NOMO-1 (cell line): ENCODE measurements at regions not wholly inside any gene's neighbourhood (a gene's known extent, or its start where the extent isn't known, plus 50 kb on each side); places are given as distances from the start of the nearest gene placed in this dataset.

Experiments
- DNase-seq, 2 experiments: peaks; one replicate each; lab custom pipeline; 2025; ENCODE audit not compliant: unreplicated experiment in 2 of 2; lab: John Stamatoyannopoulos, UW

GRCh38 chr2:4134551-4135550 is 431.5 kb downstream of the DCDC2C start:
- peak; percentile 56 to 85 for DNase-seq

GRCh38 chr2:4135765-4136164 is 432.4 kb downstream of the DCDC2C start:
- no peak for DNase-seq

- DNase-seq = no peak
Measured at GRCh38 chr2:4139316-4139715, 435.9 kb downstream of the DCDC2C start.

DNA sequence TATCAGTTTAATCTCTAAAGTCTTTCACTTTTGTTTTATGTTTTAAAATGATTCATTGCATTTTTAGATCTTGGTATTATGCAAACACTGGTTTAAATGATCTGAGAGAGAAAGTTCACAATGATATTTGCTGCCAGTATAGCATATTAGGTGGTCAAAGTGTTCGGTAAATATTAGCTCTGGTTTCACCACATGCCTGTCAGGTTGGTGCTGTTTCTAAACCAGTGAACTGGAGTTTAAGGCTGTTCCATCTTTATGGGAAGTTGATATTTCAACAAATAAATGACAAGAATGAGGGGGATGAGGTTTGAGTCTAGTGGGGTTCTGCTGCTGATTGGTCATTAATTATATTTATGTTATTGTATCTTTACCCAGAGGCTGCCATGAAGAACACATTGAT is 436.4 kb downstream of the DCDC2C start:
- no peak for DNase-seq

- DNase-seq = no peak
Measured at GRCh38 chr2:4140281-4140970, 437.1 kb downstream of the DCDC2C start.

GRCh38 chr2:4144731-4145130 is 441.4 kb downstream of the DCDC2C start:
- no peak for DNase-seq

GRCh38 chr2:4151521-4151920 is 448.1 kb downstream of the DCDC2C start:
- DNase-seq = no peak

GRCh38 chr2:4152051-4152450 is 448.7 kb downstream of the DCDC2C start:
- no peak for DNase-seq

GRCh38 chr2:4168834-4169233 is 465.5 kb downstream of the DCDC2C start:
- DNase-seq = no peak

DNA sequence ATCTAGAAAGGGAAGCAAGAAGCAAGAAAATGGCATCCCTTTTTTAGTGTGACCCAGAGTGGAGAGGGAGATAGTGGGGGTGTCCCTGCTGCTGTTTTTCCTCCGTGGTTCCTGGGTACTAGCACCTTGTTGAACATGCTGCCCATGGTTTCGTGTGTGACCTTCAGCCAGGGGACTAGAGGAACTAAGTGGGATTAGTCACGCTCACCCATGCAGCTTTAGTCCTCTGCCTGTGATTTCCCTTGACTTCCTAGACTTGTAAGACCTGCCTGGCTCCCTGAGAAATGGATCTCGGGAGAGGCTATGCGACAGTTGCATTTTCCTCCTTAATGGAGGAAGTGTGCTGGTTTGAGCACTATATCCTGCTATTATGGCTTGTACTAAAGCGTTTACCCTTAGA is 471.4 kb downstream of the DCDC2C start:
- no peak for DNase-seq

- no peak for DNase-seq
Measured at GRCh38 chr2:4175343-4175742, 472.0 kb downstream of the DCDC2C start.

DNA sequence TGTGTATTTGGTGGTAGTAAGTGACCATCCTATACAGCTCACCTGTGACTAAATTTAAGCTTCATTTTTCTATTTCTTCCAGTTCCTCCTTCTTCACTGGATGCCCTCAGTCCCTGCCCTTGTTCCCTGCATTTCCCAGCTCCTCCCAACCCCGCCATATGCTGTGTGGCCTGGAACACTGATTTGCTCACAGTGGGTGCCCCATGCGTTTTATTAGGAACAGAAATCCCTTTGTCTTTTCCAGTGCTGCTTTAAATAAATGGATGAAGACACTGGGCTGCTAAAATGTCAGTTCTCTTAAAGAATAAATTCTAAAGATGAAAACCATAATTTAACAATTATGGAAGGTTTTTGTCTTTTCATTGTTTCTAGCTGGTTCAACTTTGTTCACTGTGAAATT is 477.3 kb downstream of the DCDC2C start:
- DNase-seq = no peak

DNA sequence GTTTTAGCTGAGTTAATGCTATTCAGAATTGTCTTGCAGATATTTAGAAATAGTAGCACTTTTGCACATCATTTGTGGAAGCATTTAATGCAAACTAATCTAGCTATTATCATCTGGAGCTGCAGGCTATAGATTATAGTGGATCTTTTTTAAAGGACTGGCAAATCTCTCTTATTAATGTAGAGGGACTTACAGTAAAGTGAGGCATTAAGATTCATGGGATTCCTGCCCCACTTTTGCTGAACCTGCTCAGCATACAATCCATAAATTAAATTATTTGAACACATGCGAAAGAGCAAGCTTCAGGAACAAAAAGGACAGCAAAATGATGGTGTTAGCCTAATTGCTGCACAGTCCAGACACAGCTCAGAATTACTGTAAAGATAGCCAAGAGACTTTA is 477.7 kb downstream of the DCDC2C start:
- DNase-seq = no peak

- DNase-seq = no peak
Measured at GRCh38 chr2:4188561-4188960, 485.2 kb downstream of the DCDC2C start.

- no peak for DNase-seq
Measured at GRCh38 chr2:4190548-4190947, 487.2 kb downstream of the DCDC2C start.

DNA sequence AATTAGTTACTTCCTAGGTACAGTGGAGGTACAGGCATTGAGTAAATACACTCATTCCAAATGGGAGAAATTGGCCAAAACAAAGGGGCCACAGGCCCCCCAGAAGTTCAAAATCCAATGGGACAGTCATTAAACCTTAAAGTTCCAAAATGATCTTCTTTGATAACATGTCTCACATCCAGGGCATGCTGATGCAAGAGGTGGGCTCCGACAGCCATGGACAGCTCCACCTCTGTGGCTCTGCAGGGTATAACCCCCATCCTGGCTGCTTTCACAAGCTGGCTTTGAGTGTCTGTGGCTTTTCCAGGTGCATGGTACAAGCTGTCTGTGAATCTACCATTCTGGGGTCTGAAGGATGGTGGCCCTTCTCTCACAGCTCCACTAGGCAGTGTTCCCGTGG is 488.7 kb downstream of the DCDC2C start:
- DNase-seq = no peak

DNA sequence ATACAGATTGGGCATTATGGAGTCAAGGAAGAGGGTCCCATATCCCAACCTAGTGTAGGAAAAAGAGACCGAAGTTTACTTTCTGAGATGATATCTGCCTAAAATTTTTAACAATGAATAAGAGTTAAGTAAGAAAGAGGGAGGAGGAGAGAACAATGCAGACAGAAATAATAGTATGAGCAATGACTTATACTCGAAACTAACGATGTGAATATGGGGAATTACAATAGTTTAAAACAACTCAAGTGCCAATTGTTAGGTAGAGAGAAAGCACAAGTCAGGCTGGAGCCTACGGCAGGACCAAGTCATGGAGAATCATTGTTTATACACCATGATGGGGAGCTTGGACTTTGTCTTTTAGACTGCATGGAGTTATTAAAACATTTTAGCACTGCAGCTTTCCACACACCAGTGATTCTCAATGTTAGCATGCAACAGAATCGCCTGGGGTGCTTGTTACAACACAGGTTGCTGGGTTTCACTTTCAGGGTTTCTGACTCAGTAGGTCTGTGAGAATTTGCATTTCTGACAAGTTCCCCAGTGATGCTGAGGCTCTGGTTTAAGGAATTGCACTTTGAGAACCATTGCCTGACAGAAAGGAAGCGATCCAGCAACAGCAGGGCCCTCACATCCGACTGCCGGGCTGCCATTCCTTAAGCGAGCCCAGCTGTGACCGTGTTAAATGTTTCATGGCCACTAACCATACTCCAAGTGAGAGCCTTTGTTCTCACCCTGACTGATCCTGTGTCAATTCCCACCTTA is 511.2 kb downstream of the DCDC2C start:
- DNase-seq = no peak

DNA sequence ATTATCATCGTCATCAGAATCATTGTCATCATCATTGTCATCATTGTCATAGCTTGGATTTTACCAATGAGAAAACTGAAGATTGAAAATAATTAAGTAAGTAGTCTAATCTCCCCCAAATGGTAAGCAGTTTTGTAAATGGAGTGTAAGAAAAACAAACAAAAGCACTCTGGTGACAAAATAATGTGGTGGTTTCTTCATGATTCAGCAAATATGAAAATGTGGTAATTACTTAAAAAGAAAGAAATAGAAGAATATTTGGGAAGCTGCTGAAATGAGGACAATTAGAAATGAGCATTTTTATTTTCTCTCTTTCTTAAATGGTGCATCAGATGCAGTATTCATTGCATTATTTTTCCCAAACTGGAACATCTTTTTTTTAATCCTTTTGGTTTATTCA is 514.4 kb downstream of the DCDC2C start:
- DNase-seq = no peak

GRCh38 chr2:4219101-4219500 is 515.7 kb downstream of the DCDC2C start:
- no peak for DNase-seq

GRCh38 chr2:4219571-4219970 is 516.2 kb downstream of the DCDC2C start:
- no peak for DNase-seq

DNA sequence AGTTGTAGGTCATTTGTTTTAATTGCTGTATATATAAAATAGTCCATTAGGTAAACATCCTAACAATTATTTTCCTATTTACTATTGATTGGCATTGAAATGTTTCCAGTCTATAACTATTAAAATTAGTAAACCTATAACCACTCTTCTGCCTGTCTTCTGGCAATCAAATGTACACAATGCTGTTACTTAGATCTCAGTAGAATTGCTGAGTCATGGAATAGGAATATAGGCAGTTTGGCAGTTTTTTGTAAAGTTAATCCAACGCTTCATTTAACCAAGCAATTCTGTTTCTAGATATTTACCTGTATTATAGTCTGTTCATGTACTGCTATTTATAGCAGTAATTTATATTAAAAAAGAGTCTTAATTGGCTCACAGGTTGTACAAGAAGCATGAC is 518.1 kb downstream of the DCDC2C start:
- DNase-seq = no peak
